B cell (primary cell): ENCODE measurements at regions not wholly inside any gene's neighbourhood (a gene's known extent, or its start where the extent isn't known, plus 50 kb on each side); places are given as distances from the start of the nearest gene placed in this dataset.

Source experiments
- ATAC-seq: fragments of 200-7000 bp; cut with Tn5 transposase; one replicate; pipeline ENCODE4 v1.10.0; 2021; ENCODE audit warnings: low read depth, mild to moderate bottlenecking, moderate number of reproducible peaks, moderate library complexity
- CTCF ChIA-PET: fragments of 350-600 bp; sonication (Branson Sonifier 250); formaldehyde crosslinking; loops from one replicate; lab custom pipeline; 2021; ENCODE audit warnings: antibody characterized with exemption, inconsistent platforms; lab: Charles Lee
- POLR2A ChIA-PET: fragments of 350-600 bp; sonication (Branson Sonifier 250); formaldehyde crosslinking; loops from one replicate; lab custom pipeline; 2021; ENCODE audit warnings: antibody characterized with exemption; lab: Charles Lee
- DNase-seq: peaks from one replicate; pipeline ENCODE4 v3.0.0; 2013
- H2AFZ ChIP-seq: 2 replicates; pipeline ENCODE4 v1.6.1; 2012; ENCODE audit warnings: mild to moderate bottlenecking, low read depth, low read length; ENCODE audit not compliant: insufficient read depth, poor library complexity, severe bottlenecking
- H3K27ac ChIP-seq, 2 donors: 1 replicate in 1 of 2; 2 replicates in 1 of 2; pipeline ENCODE4 v1.5.1; 2012 to 2013; ENCODE audit warnings: low read length in 2 of 2, mild to moderate bottlenecking in 2 of 2, moderate library complexity in 1 of 2
- H3K27me3 ChIP-seq, 4 experiments: fragments of 200-600 bp in 1 of 4; sonication (generic) in 1 of 4; replicated peaks in 1 of 4; 1 replicate in 2 of 4; 2 replicates in 2 of 4; pipeline versions ENCODE4 v1.6.1 to v1.7.0; 2013 to 2016; ENCODE audit warnings: low read length in 3 of 4, mild to moderate bottlenecking in 2 of 4, mixed read lengths in 1 of 4, moderate library complexity in 1 of 4; ENCODE audit not compliant: insufficient read depth in 4 of 4, control insufficient read depth in 3 of 4; ENCODE audit errors: control extremely low read depth in 1 of 4
- H3K36me3 ChIP-seq, 2 experiments: replicated peaks in 1 of 2; 1 replicate in 1 of 2; 2 replicates in 1 of 2; pipeline versions ENCODE4 v1.6.1 to v1.7.1; 2013; ENCODE audit warnings: low read length in 1 of 2; ENCODE audit not compliant: insufficient read depth in 2 of 2, control insufficient read depth in 1 of 2; ENCODE audit errors: control extremely low read depth in 1 of 2, extremely low read depth in 1 of 2
- H3K4me1 ChIP-seq, 2 donors: fragments of 200-600 bp in 1 of 2; sonication (generic) in 1 of 2; 1 replicate in 1 of 2; 2 replicates in 1 of 2; pipeline versions ENCODE4 v1.5.1 to v1.6.1; 2013 to 2017; ENCODE audit warnings: low read length in 2 of 2; ENCODE audit not compliant: control insufficient read depth in 2 of 2, insufficient read depth in 2 of 2
- H3K4me2 ChIP-seq: replicated peaks from 2 replicates; pipeline ENCODE3; 2012; ENCODE audit warnings: mild to moderate bottlenecking, low read depth, low read length; ENCODE audit not compliant: poor library complexity, severe bottlenecking
- H3K4me3 ChIP-seq, 5 experiments: fragments of 200-600 bp in 1 of 5; sonication (generic) in 1 of 5; 1 replicate in 3 of 5; 2 replicates in 2 of 5; pipeline versions ENCODE4 v1.5.1 to v1.7.0; 2011 to 2016; ENCODE audit warnings: low read length in 4 of 5, mild to moderate bottlenecking in 4 of 5, low read depth in 2 of 5, control low read depth in 1 of 5, moderate library complexity in 1 of 5; ENCODE audit not compliant: insufficient read depth in 1 of 5; ENCODE audit errors: control extremely low read depth in 1 of 5, extremely low read depth in 1 of 5
- H3K79me2 ChIP-seq: fragments of 200-600 bp; sonication (generic); one replicate; pipeline ENCODE4 v1.6.0; 2016; ENCODE audit warnings: low read length; ENCODE audit not compliant: control insufficient read depth, insufficient read depth
- H3K9ac ChIP-seq: fragments of 200-600 bp; sonication (generic); 2 replicates; pipeline ENCODE4 v1.6.1; 2017; ENCODE audit warnings: mild to moderate bottlenecking, low read length, moderate library complexity
- H3K9me3 ChIP-seq, 3 donors: one replicate each; pipeline versions ENCODE4 v1.6.1 to v1.7.1; 2013; ENCODE audit warnings: low read length in 2 of 3; ENCODE audit not compliant: control insufficient read depth in 2 of 3, insufficient read depth in 1 of 3; ENCODE audit errors: control extremely low read depth in 1 of 3
- H4K20me1 ChIP-seq: 2 replicates; pipeline ENCODE4 v1.6.0; 2012; ENCODE audit warnings: mild to moderate bottlenecking, low read length; ENCODE audit not compliant: insufficient read depth, control insufficient read depth, poor library complexity, severe bottlenecking
- H3K27ac Mint-ChIP-seq: one replicate; pipeline ENCODE4 v1.8.0; 2021; ENCODE audit warnings: mixed read lengths
- H3K27me3 Mint-ChIP-seq: one replicate; pipeline ENCODE4 v1.8.0; 2021; ENCODE audit warnings: mixed read lengths
- H3K4me1 Mint-ChIP-seq: one replicate; pipeline ENCODE4 v1.8.0; 2021; ENCODE audit warnings: mixed read lengths
- H3K4me3 Mint-ChIP-seq: one replicate; pipeline ENCODE4 v1.8.0; 2021; ENCODE audit warnings: mixed read lengths
- H3K9me3 Mint-ChIP-seq: one replicate; pipeline ENCODE4 v1.8.0; 2022; ENCODE audit warnings: mixed read lengths; ENCODE audit not compliant: insufficient read depth
- CTCF ChIP-seq: fragments of 200-600 bp; IDR thresholded peaks from one replicate; pipeline ENCODE4 v1.8.0; 2022; ENCODE audit warnings: antibody characterized with exemption, mild to moderate bottlenecking
- EZH2 ChIP-seq: IDR thresholded peaks from 2 replicates; pipeline ENCODE4 v1.6.1; 2012; ENCODE audit warnings: borderline replicate concordance, low read depth, mild to moderate bottlenecking, moderate library complexity, low read length; ENCODE audit not compliant: insufficient read depth, poor library complexity, severe bottlenecking
- WGBS: methylation state at CpG from one replicate; pipeline ENCODE4 v1.1.5; 2013; ENCODE audit warnings: missing lambda C conversion rate; ENCODE audit not compliant: insufficient coverage; 5-methylcytosine and 5-hydroxymethylcytosine counted together
- intact Hi-C: fragments of 100-400 bp; cut with micrococcal nuclease; formaldehyde crosslinking; loops from one replicate; pipeline ENCODE4 v1.10.0; 2022

GRCh38 chr4:15343000-15343399, 84.8 kb upstream of the C1QTNF7 start:
- Histone ChIP-seq H4K20me1 (no peaks in the 10 kb centered on the region), H2AFZ (no peak overlapping the region), H3K9me3 (peaks cover 0 to 6% (median 1%) of the 10 kb centered on the region in 3 donors), H3K27ac (no peak overlapping the region), H3K4me2 (no peak overlapping the region), H3K79me2 (no peaks in the 10 kb centered on the region), H3K36me3 (no peaks in the 10 kb centered on the region), H3K9ac (no peak overlapping the region), H3K4me1 (peaks cover 8 to 9% of the 10 kb centered on the region in 2 donors), H3K4me3 (no peak overlapping the region), H3K27me3 (no peaks in the 10 kb centered on the region)
- WGBS: no CpG with 5 or more reads among the region's 4 CpGs
- no peak for TF ChIP-seq EZH2
- no peak for TF ChIP-seq CTCF
- ChIA-PET POLR2A (no interaction called here), CTCF (no interaction called here)
- H3K27ac Mint-ChIP-seq: no peak overlapping the region
- DNase-seq (no peak), ATAC-seq (no peak)
- H3K27me3 Mint-ChIP-seq: peaks cover 11% of the 10 kb centered on the region
- peaks cover 10% of the 10 kb centered on the region for H3K4me1 Mint-ChIP-seq
- intact Hi-C loops: no loop called here
- H3K9me3 Mint-ChIP-seq: no peaks in the 10 kb centered on the region
- H3K4me3 Mint-ChIP-seq: no peak overlapping the region

GRCh38 chr4:15343581-15343980, 84.3 kb upstream of the C1QTNF7 start:
- Mint-ChIP-seq H3K4me3 (no peak overlapping the region), H3K4me1 (peaks cover 10% of the 10 kb centered on the region), H3K27me3 (peaks cover 11% of the 10 kb centered on the region), H3K27ac (no peak overlapping the region), H3K9me3 (no peaks in the 10 kb centered on the region)
- Histone ChIP-seq H3K4me3 (no peak overlapping the region), H3K4me1 (peaks cover 8 to 9% of the 10 kb centered on the region in 2 donors), H2AFZ (no peak overlapping the region), H3K9me3 (peaks cover 0 to 6% (median 0%) of the 10 kb centered on the region in 3 donors), H3K4me2 (no peak overlapping the region), H4K20me1 (no peaks in the 10 kb centered on the region), H3K27ac (no peak overlapping the region), H3K79me2 (no peaks in the 10 kb centered on the region), H3K27me3 (no peaks in the 10 kb centered on the region), H3K9ac (no peak overlapping the region), H3K36me3 (peaks cover 0 to 1% of the 10 kb centered on the region in 2 experiments)
- POLR2A ChIA-PET: no interaction called here
- TF ChIP-seq EZH2: no peak
- TF ChIP-seq CTCF: no peak
- ATAC-seq (no peak), DNase-seq (no peak)
- WGBS: no CpG with 5 or more reads among the region's 2 CpGs
- CTCF ChIA-PET: no interaction called here
- intact Hi-C loops: no loop called here
